K562 (cell line): ENCODE measurements at regions not wholly inside any gene's neighbourhood (a gene's known extent, or its start where the extent isn't known, plus 50 kb on each side); places are given as distances from the start of the nearest gene placed in this dataset.

Experiments used
- ATAC-seq: fragments of 200-7000 bp; cut with Tn5 transposase; 3 replicates; pipeline ENCODE4 v1.9.1; 2020; ENCODE audit warnings: moderate library complexity
- BruUV-seq: library from RNA; stranded (reverse); fragments of 400-500 nt; replicated peaks from 2 replicates; lab custom pipeline; 2021; lab: Mats Ljungman, UMichigan
- CTCF ChIA-PET: fragments of 300-600 bp; formaldehyde crosslinking; extraction: SDS; loops from one replicate; lab custom pipeline; 2021; ENCODE audit warnings: low intra/inter-chr PET ratio; lab: Yijun Ruan, JAX
- POLR2A ChIA-PET: fragments of 300-600, 350-650 bp; sonication (Branson Sonifier 250); formaldehyde crosslinking; extraction: SDS; loops from one replicate; lab custom pipeline; 2021; ENCODE audit warnings: antibody characterized with exemption, inconsistent platforms; lab: Yijun Ruan, JAX
- DNase-seq, 4 experiments: peaks; one replicate each; pipeline versions ENCODE4 v3.0.0 to v3.0.0-alpha.2; 2011 to 2018; ENCODE audit warnings: low spot score in 3 of 4, mixed read lengths in 3 of 4; ENCODE audit errors: extremely low read depth in 1 of 4
- FAIRE-seq: peaks from 2 replicates; lab custom pipeline; 2011; peaks lifted over from hg19 to GRCh38; lab: Jason Lieb, UNC
- H2AFZ ChIP-seq: 2 replicates; pipeline ENCODE4 v1.6.0; 2011; ENCODE audit warnings: low read depth, low read length, control low read depth, inconsistent platforms
- H3K27ac ChIP-seq: fragments of 200-600 bp; 3 replicates; pipeline ENCODE4 v1.8.0; 2011; ENCODE audit warnings: low read depth, mild to moderate bottlenecking, control low read depth, inconsistent platforms, low read length, moderate library complexity, mixed read lengths; ENCODE audit errors: extremely low read depth
- H3K27me3 ChIP-seq, 2 experiments: fragments of 300-600 bp in 1 of 2; 2 replicates in 1 of 2; 3 replicates in 1 of 2; pipeline versions ENCODE4 v1.6.0 to v1.8.0; 2011; ENCODE audit warnings: inconsistent platforms in 2 of 2, low read length in 2 of 2, mild to moderate bottlenecking in 1 of 2, mixed read lengths in 1 of 2, moderate library complexity in 1 of 2; ENCODE audit not compliant: control insufficient read depth in 2 of 2, insufficient read depth in 2 of 2
- H3K36me3 ChIP-seq: fragments of 300-600 bp; 3 replicates; pipeline ENCODE4 v1.8.0; 2011; ENCODE audit warnings: mild to moderate bottlenecking, low read length, inconsistent platforms; ENCODE audit not compliant: control insufficient read depth, insufficient read depth
- H3K4me1 ChIP-seq, 2 experiments: fragments of 200-600 bp in 1 of 2; replicated peaks in 1 of 2; 2 replicates in 1 of 2; 3 replicates in 1 of 2; pipeline versions ENCODE4 v1.5.1 to v1.8.0; 2011; ENCODE audit warnings: inconsistent platforms in 2 of 2, low read length in 2 of 2, mild to moderate bottlenecking in 1 of 2, mixed read lengths in 1 of 2, moderate library complexity in 1 of 2; ENCODE audit not compliant: control insufficient read depth in 2 of 2, insufficient read depth in 2 of 2
- H3K4me2 ChIP-seq: 2 replicates; pipeline ENCODE4 v1.6.1; 2011; ENCODE audit warnings: low read length, control low read depth, inconsistent platforms, mixed read lengths; ENCODE audit not compliant: insufficient read depth
- H3K4me3 ChIP-seq: fragments of 200-600 bp; sonication (generic), shearing (Covaris generic); 2 replicates; pipeline ENCODE4 v1.5.1; 2016; ENCODE audit warnings: control low read depth, inconsistent platforms
- H3K79me2 ChIP-seq: fragments of 200-600 bp; 3 replicates; pipeline ENCODE4 v1.8.0; 2011; ENCODE audit warnings: low read length, inconsistent platforms; ENCODE audit not compliant: control insufficient read depth, insufficient read depth
- H3K9ac ChIP-seq, 2 experiments: 2 replicates each; pipeline versions ENCODE4 v1.6.0 to v1.6.1; 2011; ENCODE audit warnings: low read depth in 2 of 2, low read length in 2 of 2, control low read depth in 1 of 2, inconsistent platforms in 1 of 2, mild to moderate bottlenecking in 1 of 2, mixed read lengths in 1 of 2; ENCODE audit not compliant: insufficient read depth in 1 of 2
- H3K9me1 ChIP-seq: one replicate; pipeline ENCODE4 v1.6.0; 2011; ENCODE audit warnings: inconsistent platforms, mild to moderate bottlenecking, low read length, moderate library complexity; ENCODE audit not compliant: control insufficient read depth, insufficient read depth
- H3K9me3 ChIP-seq: replicated peaks from 2 replicates; pipeline ENCODE4 v1.5.1; 2011; ENCODE audit warnings: low read depth, low read length, inconsistent platforms; ENCODE audit not compliant: control insufficient read depth, insufficient read depth
- H4K20me1 ChIP-seq: replicated peaks from 2 replicates; pipeline ENCODE4 v1.6.1; 2011; ENCODE audit warnings: low read length, inconsistent platforms, mixed read lengths; ENCODE audit not compliant: control insufficient read depth, insufficient read depth
- ARID3A ChIP-seq: IDR thresholded peaks from 2 replicates; pipeline ENCODE4 v1.6.1; 2012; ENCODE audit warnings: low read depth, low read length, improper control_type of control experiment, borderline replicate concordance
- FOSL1 ChIP-seq: fragments of 200-800 bp; sonication (Bioruptor generic); conservative IDR thresholded peaks from 2 replicates; pipeline ENCODE4 v1.6.1; 2016; ENCODE audit warnings: missing genetic modification characterization, missing compliant biosample characterization
- HMG20B ChIP-seq: fragments of 250-450 bp; sonication (Bioruptor Pico); IDR thresholded peaks from 2 replicates; pipeline ENCODE4 v1.5.0; 2021; ENCODE audit warnings: mild to moderate bottlenecking
- LARP7 ChIP-seq: fragments of 450-650 bp; IDR thresholded peaks from 2 replicates; pipeline ENCODE4 v1.6.1; 2016
- MTA1 ChIP-seq: fragments of 450-650 bp; IDR thresholded peaks from 2 replicates; pipeline ENCODE4 v1.6.1; 2017; ENCODE audit warnings: borderline replicate concordance
- NCOA6 ChIP-seq: fragments of 450-650 bp; IDR thresholded peaks from 2 replicates; pipeline ENCODE4 v1.6.1; 2017; ENCODE audit warnings: mild to moderate bottlenecking
- NFE2 ChIP-seq: IDR thresholded peaks from 2 replicates; pipeline ENCODE4 v1.6.1; 2014; ENCODE audit warnings: antibody characterized with exemption, low read depth
- RBM15 ChIP-seq: fragments of 200-400 bp; formaldehyde crosslinking; IDR thresholded peaks from 2 replicates; pipeline ENCODE4 v1.6.1; 2018; ENCODE audit warnings: mild to moderate bottlenecking, low read length, moderate library complexity; ENCODE audit not compliant: insufficient read depth
- REST ChIP-seq, 2 experiments: fragments of 450-650 bp; formaldehyde crosslinking in 1 of 2; IDR thresholded peaks; 2 replicates each; pipeline versions ENCODE4 v1.4.0 to v1.6.1; 2014 to 2020; ENCODE audit warnings: mild to moderate bottlenecking in 2 of 2, borderline replicate concordance in 1 of 2, low read depth in 1 of 2
- TEAD1 ChIP-seq, 2 experiments: fragments of 450-650 bp in 1 of 2; sonication (generic) in 1 of 2; formaldehyde crosslinking; IDR thresholded peaks; 2 replicates each; pipeline versions ENCODE4 v1.4.0 to v1.8.0; 2020 to 2022; ENCODE audit warnings: mild to moderate bottlenecking in 2 of 2, missing genetic modification reagents in 1 of 2
- WGBS: fragments of 100-300 bp; shearing (Covaris generic); methylation state at CpG from one replicate; pipeline ENCODE4 v1.1.6; 2016; ENCODE audit warnings: low coverage, mixed read lengths; ENCODE audit not compliant: insufficient coverage; ENCODE audit errors: missing lambda C conversion rate; 5-methylcytosine and 5-hydroxymethylcytosine counted together
- in situ Hi-C: fragments of 300-500 bp; cut with MboI; formaldehyde crosslinking; loops from 4 replicates; pipeline ENCODE4 v1.15.0; 2018; ENCODE audit warnings: inconsistent platforms, mixed read lengths
- intact Hi-C: fragments of 100-400 bp; cut with micrococcal nuclease; formaldehyde crosslinking; loops from 2 replicates; pipeline ENCODE4 v1.14.2; 2022

- peaks cover 25 to 37% of the 10 kb centered on the region in 2 experiments; a peak in 4 of 5 replicates for H3K27me3 ChIP-seq
- intact Hi-C loops, result loop anchor here (10.0 kb wide), 1 partner anchor 266 kb away; no protein-coding TSS in a partner anchor
- H3K4me3 ChIP-seq, result no peak overlapping the region
- H3K4me1 ChIP-seq, result no peaks in the 10 kb centered on the region
- H4K20me1 ChIP-seq, result no peaks in the 10 kb centered on the region
- ATAC-seq, result no peak
- BruUV-seq, result no TSS peak
- H3K9ac ChIP-seq, result no peak overlapping the region
- no peaks in the 10 kb centered on the region for H3K9me1 ChIP-seq
- no peaks in the 10 kb centered on the region for H3K36me3 ChIP-seq
- H3K4me2 ChIP-seq, result no peak overlapping the region
- ChIA-PET CTCF (interaction anchor here (0.7 kb wide), 1 partner anchor 9 kb away, joined by 3 read pairs; no protein-coding TSS in a partner anchor), POLR2A (no interaction called here)
- 0% methylated on average over 2 of the region's 2 CpGs for WGBS
- no peaks in the 10 kb centered on the region for H3K79me2 ChIP-seq
- H3K27ac ChIP-seq, result no peak overlapping the region
- no peak for FAIRE-seq
- in situ Hi-C loops, result no loop called here
- no peaks in the 10 kb centered on the region for H3K9me3 ChIP-seq
- DNase-seq, result no peak
- H2AFZ ChIP-seq, result no peak overlapping the region
- TF ChIP-seq TEAD1 (CRISPR knock-in tag; IDR thresholded peaks at IDR 0.05) (no peak), HMG20B (CRISPR knock-in tag) (no peak), FOSL1 (tag) (no peak), LARP7 (no peak), ARID3A (no peak), NCOA6 (no peak), REST (IDR thresholded peaks at IDR 0.05; ENCODE audit: borderline replicate concordance) (no peak), REST (CRISPR knock-in tag; IDR thresholded peaks at IDR 0.05; ENCODE audit: low read depth) (no peak), MTA1 (no peak), NFE2 (no peak), RBM15 (no peak)
These were observed 213.5 kb upstream of the APCDD1 start for GRCh38 chr18:10240973-10241372.
